SK-N-SH treated with all-trans-retinoic acid at 6 μM for 48 hours (cell line): ENCODE measurements at regions not wholly inside any gene's neighbourhood (a gene's known extent, or its start where the extent isn't known, plus 50 kb on each side); places are given as distances from the start of the nearest gene placed in this dataset.

Experiments used
- ARNTL ChIP-seq: fragments of 450-650 bp; formaldehyde crosslinking; IDR thresholded peaks from 2 replicates; pipeline ENCODE4 v1.5.0; 2020; ENCODE audit warnings: low read depth, mild to moderate bottlenecking, moderate library complexity, borderline replicate concordance
- CSDC2 ChIP-seq: fragments of 250-450 bp; sonication (Bioruptor Pico); IDR thresholded peaks from 2 replicates; pipeline ENCODE4 v1.5.0; 2020; ENCODE audit warnings: mild to moderate bottlenecking, moderate library complexity
- ISL1 ChIP-seq: fragments of 250-450 bp; sonication (Bioruptor Pico); IDR thresholded peaks from 2 replicates; pipeline ENCODE4 v2.1.2; 2022; ENCODE audit warnings: mild to moderate bottlenecking, moderate library complexity
- PATZ1 ChIP-seq: fragments of 250-450 bp; sonication (Bioruptor Pico); IDR thresholded peaks from 2 replicates; pipeline ENCODE4 v1.8.0; 2020; ENCODE audit warnings: mild to moderate bottlenecking, moderate library complexity, borderline replicate concordance
- PPARA ChIP-seq: fragments of 250-450 bp; sonication (Bioruptor Pico); IDR thresholded peaks from 2 replicates; pipeline ENCODE4 v1.5.0; 2020; ENCODE audit warnings: mild to moderate bottlenecking, borderline replicate concordance
- RARB ChIP-seq: fragments of 250-450 bp; sonication (Bioruptor Pico); IDR thresholded peaks from 2 replicates; pipeline ENCODE4 v1.8.0; 2021; ENCODE audit warnings: mild to moderate bottlenecking, moderate library complexity
- TCF4 ChIP-seq: fragments of 250-450 bp; sonication (Bioruptor Pico); IDR thresholded peaks from 2 replicates; pipeline ENCODE4 v1.8.0; 2021; ENCODE audit warnings: mild to moderate bottlenecking, moderate library complexity, borderline replicate concordance
- TOX ChIP-seq: fragments of 250-450 bp; sonication (Bioruptor Pico); IDR thresholded peaks from 2 replicates; pipeline ENCODE4 v1.8.0; 2021; ENCODE audit warnings: mild to moderate bottlenecking, moderate library complexity, borderline replicate concordance
- ZFP3 ChIP-seq: fragments of 250-450 bp; sonication (Bioruptor Pico); IDR thresholded peaks from 2 replicates; pipeline ENCODE4 v1.5.0; 2020; ENCODE audit warnings: mild to moderate bottlenecking, moderate library complexity
- ZFP30 ChIP-seq: fragments of 450-650 bp; formaldehyde crosslinking; IDR thresholded peaks from 2 replicates; pipeline ENCODE4 v1.5.0; 2022; ENCODE audit warnings: mild to moderate bottlenecking, moderate library complexity
- ZNF70 ChIP-seq: fragments of 450-650 bp; formaldehyde crosslinking; IDR thresholded peaks from 2 replicates; pipeline ENCODE4 v1.5.0; 2020; ENCODE audit warnings: mild to moderate bottlenecking, moderate library complexity

- TF ChIP-seq RARB (CRISPR knock-in tag) (no peak), ARNTL (no peak), PATZ1 (CRISPR knock-in tag) (no peak), TOX (CRISPR knock-in tag) (no peak), TCF4 (CRISPR knock-in tag) (no peak), PPARA (CRISPR knock-in tag) (no peak), ISL1 (CRISPR knock-in tag) (no peak), ZFP3 (no peak), ZFP30 (CRISPR knock-in tag) (no peak), CSDC2 (CRISPR knock-in tag) (no peak), ZNF70 (CRISPR knock-in tag) (no peak)
Measured at GRCh38 chr4:161172396-161173026, 991.3 kb downstream of the FSTL5 start.
